MM.1S (cell line): ENCODE measurements at regions not wholly inside any gene's neighbourhood (a gene's known extent, or its start where the extent isn't known, plus 50 kb on each side); places are given as distances from the start of the nearest gene placed in this dataset.

Experiments used
- DNase-seq: peaks from one replicate; pipeline ENCODE4 v3.0.0-alpha.2; 2015
- H2AFZ ChIP-seq: fragments of 300-600 bp; sonication (generic); 2 replicates; pipeline ENCODE4 v1.6.0; 2016; ENCODE audit warnings: antibody characterized with exemption, low read length
- H3F3A ChIP-seq: fragments of 300-600 bp; sonication (generic); 2 replicates; pipeline ENCODE4 v1.6.1; 2016; ENCODE audit warnings: mild to moderate bottlenecking, antibody characterized with exemption, low read length, moderate library complexity, mixed read lengths; ENCODE audit not compliant: insufficient read depth
- H3K27ac ChIP-seq: fragments of 300-600 bp; sonication (generic); 2 replicates; pipeline ENCODE4 v1.5.1; 2016; ENCODE audit warnings: mild to moderate bottlenecking, low read length
- H3K27me3 ChIP-seq: fragments of 300-600 bp; sonication (generic); replicated peaks from 2 replicates; pipeline ENCODE4 v1.6.0; 2016; ENCODE audit warnings: low read length; ENCODE audit not compliant: insufficient read depth
- H3K36me3 ChIP-seq: fragments of 300-600 bp; sonication (generic); replicated peaks from 2 replicates; pipeline ENCODE4 v1.6.1; 2016; ENCODE audit warnings: mild to moderate bottlenecking, low read length, mixed read lengths; ENCODE audit not compliant: insufficient read depth
- H3K4me1 ChIP-seq: fragments of 300-600 bp; sonication (generic); 2 replicates; pipeline ENCODE4 v1.6.1; 2016; ENCODE audit warnings: low read length, mixed read lengths
- H3K4me2 ChIP-seq: fragments of 300-600 bp; sonication (generic); 2 replicates; pipeline ENCODE4 v1.6.0; 2016; ENCODE audit warnings: low read depth, low read length
- H3K4me3 ChIP-seq: fragments of 300-600 bp; sonication (generic); 2 replicates; pipeline ENCODE4 v1.5.1; 2016; ENCODE audit warnings: low read length, mixed read lengths
- H3K79me2 ChIP-seq: fragments of 300-600 bp; sonication (generic); 2 replicates; pipeline ENCODE4 v1.6.1; 2016; ENCODE audit warnings: mixed run types, low read length, mixed read lengths
- H3K9ac ChIP-seq: fragments of 300-600 bp; sonication (generic); 2 replicates; pipeline ENCODE4 v1.6.1; 2016; ENCODE audit warnings: low read length, mixed read lengths
- H3K9me2 ChIP-seq: fragments of 300-600 bp; sonication (generic); replicated peaks from 2 replicates; pipeline ENCODE4 v1.6.1; 2016; ENCODE audit warnings: mild to moderate bottlenecking, low read length, mixed read lengths; ENCODE audit not compliant: insufficient read depth
- H3K9me3 ChIP-seq: fragments of 300-600 bp; sonication (generic); replicated peaks from 2 replicates; pipeline ENCODE4 v1.6.1; 2016; ENCODE audit warnings: mild to moderate bottlenecking, low read length, mixed read lengths; ENCODE audit not compliant: insufficient read depth
- H4K20me1 ChIP-seq: fragments of 300-600 bp; sonication (generic); 2 replicates; pipeline ENCODE4 v1.6.1; 2016; ENCODE audit warnings: mild to moderate bottlenecking, low read length, moderate library complexity, mixed read lengths; ENCODE audit not compliant: insufficient read depth
- CTCF ChIP-seq: fragments of 300-600 bp; sonication (generic); IDR thresholded peaks from 2 replicates; pipeline ENCODE4 v1.5.1; 2016; ENCODE audit warnings: antibody characterized with exemption, low read length, mixed read lengths
- EZH2 ChIP-seq: fragments of 300-600 bp; sonication (generic); optimal IDR thresholded peaks from 2 replicates; pipeline ENCODE3; 2017; ENCODE audit warnings: low read depth, mild to moderate bottlenecking, antibody characterized with exemption, low read length, mixed read lengths
- EZH2phosphoT487 ChIP-seq: fragments of 300-600 bp; sonication (generic); IDR thresholded peaks from 2 replicates; pipeline ENCODE4 v1.6.1; 2018; ENCODE audit warnings: antibody characterized with exemption, low read length

GRCh38 chr3:67846166-67846565, 191.8 kb upstream of the SUCLG2 start:
- Histone ChIP-seq H3K4me3 (no peak overlapping the region), H3K4me1 (no peaks in the 10 kb centered on the region), H3K27me3 (no peaks in the 10 kb centered on the region), H3K36me3 (no peaks in the 10 kb centered on the region), H3K9me3 (no peaks in the 10 kb centered on the region), H3K9ac (no peak overlapping the region), H2AFZ (no peak overlapping the region), H4K20me1 (no peaks in the 10 kb centered on the region), H3K4me2 (no peak overlapping the region), H3K27ac (no peak overlapping the region), H3K9me2 (no peaks in the 10 kb centered on the region), H3K79me2 (no peaks in the 10 kb centered on the region), H3F3A (no peaks in the 10 kb centered on the region)
- DNase-seq: no peak
- TF ChIP-seq EZH2phosphoT487 (no peak), EZH2 (no peak), CTCF (no peak)

GRCh38 chr3:67832817-67833216, 178.4 kb upstream of the SUCLG2 start:
- Histone ChIP-seq H2AFZ (no peak overlapping the region), H3F3A (no peaks in the 10 kb centered on the region), H3K27me3 (no peaks in the 10 kb centered on the region), H3K79me2 (no peaks in the 10 kb centered on the region), H3K9ac (no peak overlapping the region), H3K36me3 (no peaks in the 10 kb centered on the region), H3K4me1 (no peaks in the 10 kb centered on the region), H3K27ac (no peak overlapping the region), H4K20me1 (no peaks in the 10 kb centered on the region), H3K4me3 (no peak overlapping the region), H3K9me2 (no peaks in the 10 kb centered on the region), H3K4me2 (no peak overlapping the region), H3K9me3 (no peaks in the 10 kb centered on the region)
- no peak for DNase-seq
- TF ChIP-seq CTCF (no peak), EZH2phosphoT487 (no peak), EZH2 (no peak)

- no peaks in the 10 kb centered on the region for H4K20me1 ChIP-seq
- no peak overlapping the region for H3K4me3 ChIP-seq
- H3K4me1 ChIP-seq: no peaks in the 10 kb centered on the region
- no peaks in the 10 kb centered on the region for H3K79me2 ChIP-seq
- no peak overlapping the region for H3K27ac ChIP-seq
- no peak for TF ChIP-seq EZH2phosphoT487
- no peak for TF ChIP-seq CTCF
- no peak for TF ChIP-seq EZH2
- no peaks in the 10 kb centered on the region for H3K36me3 ChIP-seq
- no peaks in the 10 kb centered on the region for H3K27me3 ChIP-seq
- no peaks in the 10 kb centered on the region for H3K9me2 ChIP-seq
- no peak overlapping the region for H3K9ac ChIP-seq
- H2AFZ ChIP-seq: no peak overlapping the region
- H3F3A ChIP-seq: no peaks in the 10 kb centered on the region
- no peaks in the 10 kb centered on the region for H3K9me3 ChIP-seq
- no peak overlapping the region for H3K4me2 ChIP-seq
- no peak for DNase-seq
Measured at GRCh38 chr3:67831262-67831661, 176.8 kb upstream of the SUCLG2 start.
